SHP77 treated with DMSO at 0.1 percent for 48 hours (cell line): ENCODE measurements at regions not wholly inside any gene's neighbourhood (a gene's known extent, or its start where the extent isn't known, plus 50 kb on each side); places are given as distances from the start of the nearest gene placed in this dataset.
"Not testable (repeated sequence)": the region's sequence is repeated elsewhere in the genome, so short reads cannot be mapped to it uniquely, and the experiment has no call there.

Source experiments
- DNase-seq: peaks from one replicate; lab custom pipeline; 2025; lab: John Stamatoyannopoulos, UW

GRCh38 chr5:16392718-16393117 lies 72.9 kb downstream of the ZNF622 start:
- DNase-seq, result no peak

- DNase-seq, result no peak
These were observed 73.5 kb downstream of the ZNF622 start for GRCh38 chr5:16391858-16392649.

- no peak for DNase-seq
These were observed 74.8 kb downstream of the ZNF622 start for GRCh38 chr5:16390825-16391224.

GRCh38 chr5:16385516-16386090 lies 80.0 kb downstream of the ZNF622 start:
- DNase-seq, result no peak

GRCh38 chr5:16384804-16385203 lies 80.8 kb downstream of the ZNF622 start:
- no peak for DNase-seq

- DNase-seq, result no peak
These were observed 81.4 kb downstream of the ZNF622 start for GRCh38 chr5:16384222-16384621.

- DNase-seq, result no peak
These were observed 82.0 kb downstream of the ZNF622 start for GRCh38 chr5:16383544-16384052.

GRCh38 chr5:16382047-16382446 lies 83.6 kb downstream of the ZNF622 start:
- no peak for DNase-seq

- no peak for DNase-seq
These were observed 86.8 kb downstream of the ZNF622 start for GRCh38 chr5:16378762-16379161.

- DNase-seq, result no peak
These were observed 93.1 kb downstream of the ZNF622 start for GRCh38 chr5:16372493-16372892.

- DNase-seq, result no peak
These were observed 99.1 kb downstream of the ZNF622 start for GRCh38 chr5:16366491-16366890.

GRCh38 chr5:16364910-16365309 lies 100.7 kb downstream of the ZNF622 start:
- DNase-seq, result peak; percentile 34

- DNase-seq, result not testable (repeated sequence)
These were observed 112.2 kb downstream of the ZNF622 start for GRCh38 chr5:16353439-16353838.

GRCh38 chr5:16350816-16351215 lies 114.8 kb downstream of the ZNF622 start:
- no peak for DNase-seq

GRCh38 chr5:16346380-16346779 lies 119.2 kb downstream of the ZNF622 start:
- DNase-seq, result no peak

GRCh38 chr5:16345454-16345853 lies 120.1 kb downstream of the ZNF622 start:
- no peak for DNase-seq

- no peak for DNase-seq
These were observed 139.5 kb downstream of the ZNF622 start for GRCh38 chr5:16326137-16326536.

- no peak for DNase-seq
These were observed 141.7 kb upstream of the MARCHF11 start for GRCh38 chr5:16321284-16321683.

- no peak for DNase-seq
These were observed 135.9 kb upstream of the MARCHF11 start for GRCh38 chr5:16315501-16315900.

- DNase-seq, result peak; percentile 24
These were observed 134.2 kb upstream of the MARCHF11 start for GRCh38 chr5:16313761-16314160.

GRCh38 chr5:16312785-16313184 lies 133.2 kb upstream of the MARCHF11 start:
- DNase-seq, result no peak

GRCh38 chr5:16311666-16312065 lies 132.1 kb upstream of the MARCHF11 start:
- DNase-seq, result no peak

GRCh38 chr5:16306812-16307211 lies 127.2 kb upstream of the MARCHF11 start:
- no peak for DNase-seq

- no peak for DNase-seq
These were observed 125.3 kb upstream of the MARCHF11 start for GRCh38 chr5:16304846-16305245.
